Activated CD8-positive, alpha-beta memory T cell treated with anti-CD3 and anti-CD28 coated beads for 1 hour (primary cell): ENCODE measurements at regions not wholly inside any gene's neighbourhood (a gene's known extent, or its start where the extent isn't known, plus 50 kb on each side); places are given as distances from the start of the nearest gene placed in this dataset.

Experiments
- DNase-seq, 2 donors: peaks; one replicate each; pipeline ENCODE4 v3.0.0-alpha.2; 2020; ENCODE audit warnings: low read depth in 1 of 2; ENCODE audit errors: extremely low read depth in 1 of 2

DNA sequence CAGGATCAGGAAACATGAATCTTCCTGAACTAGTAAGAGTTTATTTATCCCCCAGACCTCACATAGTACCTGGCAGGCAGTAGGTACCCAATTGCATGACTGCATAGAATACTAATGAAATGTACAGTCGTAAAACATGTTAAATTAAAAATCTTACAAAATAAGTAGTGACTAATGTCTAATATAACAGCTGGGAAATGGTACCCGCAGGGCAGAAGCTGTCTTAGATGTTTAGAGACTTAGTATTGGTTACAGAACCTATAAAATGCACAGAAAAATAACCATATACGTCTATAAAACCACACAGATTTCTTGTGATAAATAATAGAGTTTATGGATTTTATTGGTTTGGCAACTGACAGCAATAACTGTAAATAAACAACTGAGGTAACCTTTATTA lies 139.1 kb upstream of the GMDS start:
- no peak for DNase-seq

GRCh38 chr6:2381872-2382661 lies 136.7 kb upstream of the GMDS start:
- DNase-seq = no peak

- no peak for DNase-seq
Observed at GRCh38 chr6:2378891-2379652, 133.7 kb upstream of the GMDS start.

GRCh38 chr6:2378046-2378657 lies 132.7 kb upstream of the GMDS start:
- no peak for DNase-seq

DNA sequence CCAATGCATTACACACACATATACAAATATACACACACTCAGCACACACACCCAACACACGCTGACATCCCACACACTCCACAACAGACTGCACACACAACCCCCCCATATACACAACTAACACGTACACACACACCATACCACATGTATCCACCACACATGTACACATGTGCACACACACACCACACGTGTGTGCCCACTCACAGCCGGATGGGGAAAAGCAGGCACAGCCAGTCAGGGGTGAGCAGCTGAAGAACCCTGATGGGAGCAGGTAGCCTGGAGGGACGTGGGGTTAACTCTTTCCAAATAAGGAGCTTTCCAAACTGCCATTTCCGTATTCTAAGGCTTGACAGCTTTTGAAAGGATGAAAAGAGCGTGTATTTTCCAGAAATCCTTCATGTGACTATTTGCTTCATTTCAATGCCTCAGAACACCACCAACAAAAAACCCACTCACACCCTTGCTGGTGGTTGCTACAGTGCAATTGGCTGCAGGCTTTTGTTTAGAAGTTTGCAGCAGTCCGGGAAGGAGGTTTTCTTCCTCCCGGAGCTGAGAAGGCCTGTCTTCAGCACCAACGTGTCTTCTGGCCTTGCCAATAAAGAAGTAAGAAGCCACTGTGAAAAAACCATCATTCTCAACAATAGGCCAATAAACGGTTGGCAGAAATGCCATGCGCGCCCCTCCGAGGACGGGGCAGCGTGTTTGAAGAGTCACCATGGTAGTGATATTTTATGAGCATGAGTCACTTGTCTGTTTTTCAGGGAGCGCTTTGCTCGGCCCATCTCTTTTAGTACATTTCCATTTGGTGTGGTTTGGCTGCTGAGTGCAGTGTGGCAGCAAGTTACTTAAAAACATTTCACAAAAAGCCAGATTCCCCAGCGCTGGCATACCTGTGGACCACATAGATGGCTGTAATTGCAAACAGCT lies 131.3 kb upstream of the GMDS start:
- no peak for DNase-seq

DNA sequence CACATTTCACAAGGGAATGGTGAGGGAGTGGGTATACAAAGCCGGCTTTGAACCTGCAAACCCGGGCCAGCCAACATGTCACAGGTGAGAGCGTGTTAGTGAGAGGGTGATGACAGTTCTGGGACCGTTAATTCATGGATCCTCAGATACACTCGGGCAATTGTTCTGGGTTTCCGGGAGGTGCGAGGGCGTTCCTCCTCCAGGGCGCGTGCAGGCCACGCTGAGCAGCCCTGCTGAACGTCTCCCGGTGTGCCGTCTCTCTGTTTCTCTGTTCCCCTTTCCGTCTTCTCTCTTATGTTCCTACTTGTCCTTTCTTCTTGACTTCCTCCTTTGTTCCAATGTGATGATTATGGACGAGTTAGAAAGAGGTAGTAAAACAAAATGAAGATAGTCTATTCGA lies 130.0 kb upstream of the GMDS start:
- no peak for DNase-seq

DNA sequence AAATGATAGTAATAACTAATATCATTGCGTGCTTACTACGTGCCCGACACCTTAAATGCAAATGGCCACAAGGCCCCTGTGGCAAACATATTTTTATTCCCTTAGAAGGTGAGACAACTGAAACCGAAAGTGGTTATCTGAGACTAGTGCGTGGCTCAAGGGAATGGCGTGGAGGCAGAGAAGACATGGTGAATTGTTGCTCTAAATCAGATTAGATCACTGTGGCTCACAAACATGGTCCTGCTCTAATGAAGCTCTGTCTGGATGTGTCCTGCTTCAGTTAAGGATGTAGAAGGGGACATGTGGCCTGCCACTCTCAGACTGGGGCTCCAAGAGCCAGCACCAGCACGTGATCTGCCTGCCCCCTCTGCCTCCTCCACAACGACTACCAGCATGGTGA lies 124.2 kb upstream of the GMDS start:
- no peak for DNase-seq

GRCh38 chr6:2363211-2363610 lies 117.8 kb upstream of the GMDS start:
- no peak for DNase-seq

- DNase-seq = no peak
Observed at GRCh38 chr6:2361195-2361594, 115.8 kb upstream of the GMDS start.

DNA sequence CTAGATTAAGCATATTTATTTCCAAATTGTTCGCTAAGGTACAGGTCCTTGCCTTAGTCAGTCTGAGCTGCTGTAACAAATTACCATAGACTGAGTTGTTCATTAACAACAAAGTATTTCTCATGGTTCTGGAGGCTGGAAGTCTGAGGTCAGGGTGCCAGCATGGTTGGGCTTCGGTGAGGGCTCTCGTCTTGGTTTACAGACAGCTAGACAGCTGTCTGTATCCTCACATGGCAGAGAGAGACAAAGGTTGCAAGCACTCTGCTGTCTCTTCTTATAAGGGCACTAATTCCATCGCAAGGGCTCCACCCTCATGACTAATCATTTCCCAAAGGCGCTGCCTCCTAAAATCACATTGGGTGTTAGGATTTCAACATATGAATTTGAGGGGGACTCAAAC lies 115.3 kb upstream of the GMDS start:
- DNase-seq = no peak

GRCh38 chr6:2360126-2360525 lies 114.7 kb upstream of the GMDS start:
- no peak for DNase-seq

GRCh38 chr6:2355150-2355549 lies 109.7 kb upstream of the GMDS start:
- DNase-seq = no peak

DNA sequence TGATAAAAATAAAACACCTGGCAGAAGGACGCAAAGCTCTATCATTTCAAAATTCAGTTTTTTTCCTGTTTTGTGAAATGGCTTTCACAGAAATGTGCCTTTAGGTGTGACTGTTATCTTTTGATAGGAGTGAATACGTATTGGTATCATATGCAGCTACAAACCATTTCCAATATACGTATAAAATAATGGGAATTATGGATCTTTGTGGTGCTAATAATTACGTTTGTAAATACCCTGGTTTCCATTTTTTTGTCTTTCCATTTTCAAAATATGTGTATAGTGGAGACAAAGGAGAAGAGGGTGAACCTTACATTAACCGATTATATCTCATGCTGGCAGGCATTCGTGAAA lies 108.7 kb upstream of the GMDS start:
- DNase-seq = no peak

DNA sequence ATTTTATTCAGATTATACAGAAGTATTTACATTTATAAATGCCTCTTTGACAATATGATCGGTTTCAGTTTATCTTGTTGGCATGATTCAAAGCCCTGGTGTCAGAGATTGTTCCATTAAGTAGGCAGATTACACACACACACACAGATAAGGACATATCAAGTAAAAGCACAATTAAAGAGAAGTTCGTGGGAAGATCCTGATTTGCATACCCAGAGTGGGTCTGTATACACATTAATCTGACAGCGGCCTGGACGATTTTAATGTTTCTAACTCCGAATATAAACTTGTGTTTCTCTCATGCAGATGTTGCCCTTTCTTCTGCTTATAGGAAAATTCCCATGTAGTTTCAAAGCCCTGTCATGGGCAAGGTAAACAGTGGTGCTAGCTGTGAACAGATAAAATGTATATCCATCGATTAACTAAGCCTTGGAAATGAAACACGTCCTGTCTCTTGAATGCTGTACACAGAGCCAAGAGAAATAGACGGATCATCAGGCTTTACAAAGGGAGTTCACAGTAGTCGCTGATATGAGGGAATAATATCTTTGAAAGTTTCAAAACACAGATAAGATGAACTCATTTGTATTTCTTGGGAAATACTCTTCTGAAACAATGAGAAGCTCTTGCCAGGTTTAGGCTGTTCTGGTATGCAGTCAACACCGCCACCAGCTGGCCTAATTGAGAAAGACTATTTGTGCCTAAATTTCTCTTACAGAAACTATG lies 108.2 kb upstream of the GMDS start:
- DNase-seq = peak in 1 of 2 donors; percentile 5

DNA sequence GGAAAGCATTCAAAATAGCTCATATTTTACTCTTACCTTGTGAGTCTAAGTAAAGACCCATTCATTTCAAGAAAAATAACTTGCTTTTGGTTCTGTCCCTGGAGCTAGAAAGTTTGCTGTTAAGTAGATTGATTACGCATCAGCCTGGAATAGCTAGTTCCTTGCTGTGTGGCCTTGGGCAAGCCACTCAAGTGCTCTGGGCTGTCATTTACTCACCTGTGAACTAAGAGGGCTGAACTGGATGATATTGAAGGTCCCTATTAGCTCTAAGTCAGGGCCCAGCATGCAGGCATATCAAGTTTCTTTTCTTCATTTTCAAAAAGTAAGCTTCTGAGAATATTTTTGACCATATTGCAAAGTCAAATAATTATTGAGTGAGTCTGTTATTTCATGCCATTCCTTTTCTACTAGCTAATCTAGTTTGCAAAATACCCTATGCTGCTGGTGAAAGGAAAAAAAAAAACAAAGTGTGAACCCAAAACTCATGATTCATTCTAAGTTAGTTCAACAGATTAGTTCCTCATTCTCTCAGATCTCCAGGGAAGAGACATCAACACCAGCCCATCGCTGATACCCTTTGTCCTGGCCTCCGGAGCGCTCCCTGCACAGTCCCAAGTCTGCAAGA lies 106.5 kb upstream of the GMDS start:
- DNase-seq = no peak

DNA sequence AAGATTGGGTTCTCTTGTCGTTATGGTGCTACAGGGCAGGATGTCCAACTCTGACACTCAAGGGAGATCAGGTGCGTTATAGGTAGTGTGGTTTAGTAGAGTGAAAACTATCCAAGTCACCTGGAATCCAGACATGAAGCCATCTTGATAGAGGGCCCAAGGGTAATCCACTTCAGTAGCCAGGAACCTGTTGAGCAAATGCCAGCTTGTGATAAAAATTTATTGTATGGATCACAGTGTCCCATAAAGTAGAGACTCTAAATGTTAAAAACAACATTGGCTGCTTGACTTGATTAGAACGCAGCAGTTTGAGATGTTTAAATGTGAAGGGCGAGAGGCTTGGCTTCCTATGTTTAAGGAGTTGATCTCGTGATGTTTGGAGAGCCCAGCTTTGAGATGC lies 105.7 kb upstream of the GMDS start:
- DNase-seq = no peak

DNA sequence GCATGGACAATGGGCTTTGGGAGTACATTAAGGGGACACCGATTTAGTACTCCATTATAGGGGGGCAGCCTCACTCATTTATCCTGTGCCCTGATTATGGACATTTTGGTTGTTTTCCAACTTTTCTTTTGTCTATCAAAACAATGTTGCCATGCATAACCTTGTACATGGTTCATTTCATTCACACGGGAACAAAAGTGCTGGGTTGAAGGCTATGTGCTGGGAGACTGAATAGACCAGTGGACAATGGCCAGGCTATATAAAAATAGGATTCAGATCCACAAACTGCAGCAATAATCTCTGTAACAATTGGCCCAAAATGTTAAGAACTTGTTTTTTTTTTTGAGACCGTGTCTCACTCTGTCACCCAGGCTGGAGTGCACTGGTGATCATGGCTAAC lies 100.7 kb upstream of the GMDS start:
- DNase-seq = no peak

DNA sequence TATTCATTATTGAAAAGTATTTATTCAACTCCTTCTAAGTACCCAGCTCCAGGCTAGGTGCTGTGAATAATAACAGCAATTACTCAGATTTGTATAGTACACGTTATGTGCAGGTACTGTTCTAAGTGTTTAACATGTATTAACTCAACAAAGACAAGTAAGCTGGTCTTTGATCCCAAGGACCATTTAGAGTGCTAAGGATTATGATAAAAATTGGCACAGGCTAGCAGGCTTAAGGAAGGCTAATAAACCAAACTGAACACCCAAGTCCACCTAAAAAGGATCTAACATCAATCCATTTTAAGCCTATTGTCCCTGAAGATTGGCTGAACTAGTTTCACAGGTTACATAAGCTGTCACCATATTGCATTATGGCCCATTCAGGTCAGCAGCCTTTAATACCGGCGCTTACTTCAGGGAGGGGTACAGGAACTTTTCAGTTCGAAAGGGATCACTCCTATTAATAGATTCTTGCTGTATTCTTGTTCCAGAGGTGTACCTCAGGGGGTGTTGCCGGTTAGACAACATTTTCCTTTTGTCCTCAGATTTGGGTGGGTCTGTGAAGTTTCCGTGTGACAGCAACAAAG lies 99.0 kb upstream of the GMDS start:
- no peak for DNase-seq

DNA sequence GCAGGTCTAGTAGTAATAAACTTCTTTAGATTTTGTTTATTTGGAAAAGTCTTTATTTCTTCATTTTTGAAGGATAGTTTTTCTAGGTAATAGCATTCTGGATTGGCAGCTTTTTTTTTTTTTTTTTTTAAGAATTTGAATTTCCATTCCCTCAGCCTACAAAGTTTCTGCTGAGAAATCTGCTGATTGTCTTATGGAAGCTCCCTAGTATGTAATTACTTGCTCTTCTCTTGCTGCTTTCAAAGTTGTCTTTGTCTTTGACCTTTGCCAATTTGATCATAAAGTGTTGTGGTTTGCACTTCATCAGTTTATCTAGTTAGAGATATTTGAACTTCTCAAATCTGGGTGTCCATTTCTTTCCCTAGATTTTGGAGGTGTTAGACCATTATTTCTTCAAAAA lies 82.2 kb upstream of the GMDS start:
- DNase-seq = no peak
